ENCODE measurements at regions not wholly inside any gene's neighbourhood (a gene's known extent, or its start where the extent isn't known, plus 50 kb on each side); places are given as distances from the start of the nearest gene placed in this dataset.

- peaks cover 14 to 22% (median 19%) of the 10 kb centered on the region in 3 experiments for H3K36me3 Mint-ChIP-seq (ENCODE audit: insufficient read depth in 1 of 3, low read depth in 3 of 3)
- no peak for DNase-seq
- H2BK12ac ChIP-seq (ENCODE audit: insufficient read length, low read depth, low read length), result no peak overlapping the region
- H4K20me1 ChIP-seq (ENCODE audit: control insufficient read depth, insufficient read depth, insufficient read length), result no peaks in the 10 kb centered on the region
- H4K8ac ChIP-seq (replicated peaks; ENCODE audit: insufficient read length, low read depth, low read length), result no peak overlapping the region
- no peak overlapping the region for H3K18ac ChIP-seq (ENCODE audit: insufficient read length, low read depth, low read length)
- H2AFZ ChIP-seq (ENCODE audit: low read length), result no peak overlapping the region
- no peak for TF ChIP-seq CTCF (conservative IDR thresholded peaks at IDR 0.05)
- no peak overlapping the region for H2BK15ac ChIP-seq (ENCODE audit: low read depth, low read length)
- no peak overlapping the region for H3K4me2 ChIP-seq (ENCODE audit: insufficient read depth, insufficient read length, low read length)
- H2BK120ac ChIP-seq (ENCODE audit: low read depth, low read length, poor library complexity, severe bottlenecking), result no peak overlapping the region
- H3K14ac ChIP-seq (ENCODE audit: insufficient read depth, low read length), result no peak overlapping the region
- WGBS (ENCODE audit: extremely low coverage, insufficient read length, low lambda C conversion rate), result no CpG with 5 or more reads among the region's 9 CpGs
- no peaks in the 10 kb centered on the region for H3K79me1 ChIP-seq (ENCODE audit: insufficient read depth, low read depth, low read length, poor library complexity, severe bottlenecking)
- H3K4me1 Mint-ChIP-seq, result peaks cover 9 to 17% of the 10 kb centered on the region in 2 experiments; a peak in 3 of 4 replicates
- no peak overlapping the region for H4K5ac ChIP-seq (ENCODE audit: insufficient read length, low read depth, low read length)
- H3K9ac ChIP-seq (ENCODE audit: extremely low read depth, insufficient read length, low read length), result no peak overlapping the region
- H3K79me2 ChIP-seq (ENCODE audit: insufficient read depth, low read length), result no peaks in the 10 kb centered on the region
- no peak overlapping the region for H2BK5ac ChIP-seq (ENCODE audit: insufficient read length, low read length)
- H4K91ac ChIP-seq (ENCODE audit: insufficient read length, low read depth, low read length), result no peak overlapping the region
- no peaks in the 10 kb centered on the region for H3K23me2 ChIP-seq (ENCODE audit: insufficient read length, low read depth, low read length, poor library complexity, severe bottlenecking)
- H3K9me3 Mint-ChIP-seq, result peaks cover 22% of the 10 kb centered on the region in 2 experiments
- no peak overlapping the region for H3K4ac ChIP-seq (ENCODE audit: low read depth, low read length)
- H3K27me3 Mint-ChIP-seq (ENCODE audit: low read depth), result peaks cover 1% of the 10 kb centered on the region; the same call in 1 of the 2 replicates
- H3K4me1 ChIP-seq (ENCODE audit: insufficient read depth, low read length), result no peaks in the 10 kb centered on the region
- H3K4me3 Mint-ChIP-seq, result no peak overlapping the region
- no peaks in the 10 kb centered on the region for H3K27me3 ChIP-seq (ENCODE audit: insufficient read depth, low read length)
- H2AK5ac ChIP-seq (ENCODE audit: insufficient read length, low read length), result no peak overlapping the region
- H2BK20ac ChIP-seq (ENCODE audit: low read depth, low read length, poor library complexity, severe bottlenecking), result no peak overlapping the region
- no peak overlapping the region for H3T11ph ChIP-seq (ENCODE audit: low read length)
- H3K27ac Mint-ChIP-seq, result no peak overlapping the region
- H3K56ac ChIP-seq (ENCODE audit: insufficient read length, low read depth, low read length), result no peak overlapping the region
- H3K9me3 ChIP-seq (ENCODE audit: control insufficient read depth, low read depth, low read length), result peaks cover 13% of the 10 kb centered on the region
- no peak overlapping the region for H3K23ac ChIP-seq (ENCODE audit: insufficient read length, low read depth, low read length)
- no peak overlapping the region for H3K27ac ChIP-seq (ENCODE audit: insufficient read length, low read depth, low read length)
These were observed 234.3 kb downstream of the CDCA7 start for GRCh38 chr2:173588931-173589369.
